HG03025 (cell line): ENCODE measurements at regions not wholly inside any gene's neighbourhood (a gene's known extent, or its start where the extent isn't known, plus 50 kb on each side); places are given as distances from the start of the nearest gene placed in this dataset.
"Not testable (repeated sequence)": the region's sequence is repeated elsewhere in the genome, so short reads cannot be mapped to it uniquely, and the experiment has no call there.

Source experiments
- ATAC-seq: cut with Tn5 transposase; IDR thresholded peaks from one replicate; pipeline ENCODE4 v1.9.1; 2021; ENCODE audit warnings: mild to moderate bottlenecking, moderate library complexity; ENCODE audit not compliant: unreplicated experiment, low FRiP score

- ATAC-seq: no peak
Measured at GRCh38 chr3:145183261-145183660, 977.7 kb downstream of the PLOD2 start.

- no peak for ATAC-seq
Measured at GRCh38 chr3:145188079-145188770, 972.8 kb downstream of the PLOD2 start.

DNA sequence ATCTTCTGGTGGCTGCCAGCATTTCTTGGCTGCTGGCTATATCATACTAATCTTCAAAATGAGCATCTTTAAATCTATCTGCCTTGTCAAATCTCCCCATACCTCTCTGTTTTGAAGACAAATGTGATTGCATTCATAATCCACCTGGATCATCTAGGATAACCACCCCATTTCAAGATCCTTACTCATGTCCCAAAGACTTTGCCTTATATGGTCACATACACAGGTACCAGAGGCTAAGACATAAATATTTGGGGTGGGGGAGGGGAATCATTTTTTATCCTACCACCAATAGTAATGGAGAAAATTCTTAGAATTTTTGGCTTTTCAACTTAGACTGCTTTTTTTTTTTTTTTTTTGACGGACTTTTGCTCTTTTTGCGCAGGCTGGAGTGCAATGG, 970.8 kb downstream of the PLOD2 start:
- ATAC-seq: no peak

GRCh38 chr3:145190761-145191160, 970.2 kb downstream of the PLOD2 start:
- ATAC-seq: no peak

- ATAC-seq: no peak
Measured at GRCh38 chr3:145191543-145191942, 969.4 kb downstream of the PLOD2 start.

DNA sequence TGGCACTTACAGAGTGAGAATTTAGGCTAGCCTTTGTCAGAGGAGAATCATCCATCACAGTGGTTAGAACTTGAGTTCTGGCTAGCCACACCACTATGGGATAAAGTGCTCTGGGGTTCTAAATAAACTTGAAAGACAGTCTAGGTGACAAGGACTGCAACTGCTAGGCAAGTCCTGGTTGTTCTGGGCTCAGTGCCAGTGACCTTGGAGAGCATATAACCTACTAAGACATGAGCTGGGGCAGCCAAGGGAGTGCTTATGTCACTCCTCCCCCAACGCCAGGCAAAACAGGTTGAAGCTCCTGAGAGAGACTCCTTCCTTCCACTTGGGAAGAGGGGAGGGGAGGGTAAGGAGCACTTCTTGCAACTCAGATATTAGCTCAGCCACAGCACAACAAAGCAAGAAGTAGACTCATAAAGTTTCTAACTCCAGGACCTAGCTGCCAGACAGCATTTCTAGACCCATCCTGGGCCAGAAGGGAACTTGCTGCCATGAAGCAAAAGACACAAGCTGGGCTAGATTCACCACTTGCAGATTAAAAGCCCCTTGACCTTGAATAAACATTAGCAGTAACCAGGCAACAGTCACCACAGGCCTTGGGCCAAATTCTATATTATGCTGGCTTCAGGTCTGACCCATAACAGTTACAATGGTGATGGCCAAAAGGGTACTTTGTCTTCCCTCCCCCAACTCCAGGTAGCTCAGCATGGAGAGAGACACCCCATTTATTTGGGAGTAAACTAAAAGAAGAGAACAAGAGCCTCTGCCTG, 963.7 kb downstream of the PLOD2 start:
- ATAC-seq: no peak

DNA sequence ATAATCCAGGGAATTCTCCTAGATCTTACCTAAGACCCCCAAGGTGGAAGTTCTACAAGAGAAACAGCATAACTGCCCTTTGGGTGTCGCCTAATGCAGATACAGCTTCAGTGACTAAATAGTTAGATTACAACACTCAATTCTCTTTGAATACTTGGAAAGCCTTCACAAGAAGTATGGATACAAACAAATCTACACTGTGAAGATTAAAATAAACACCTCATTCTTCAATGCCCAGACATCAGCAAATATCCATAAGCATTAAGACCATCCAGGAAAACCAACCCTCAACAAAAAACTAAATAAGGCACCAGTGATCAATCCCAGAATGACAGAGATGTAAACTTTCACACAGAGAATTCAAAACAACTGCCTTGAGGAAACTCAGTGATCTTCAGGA, 963.2 kb downstream of the PLOD2 start:
- no peak for ATAC-seq

GRCh38 chr3:145209561-145209960, 951.4 kb downstream of the PLOD2 start:
- no peak for ATAC-seq

- ATAC-seq: no peak
Measured at GRCh38 chr3:145219355-145220235, 941.4 kb downstream of the PLOD2 start.

DNA sequence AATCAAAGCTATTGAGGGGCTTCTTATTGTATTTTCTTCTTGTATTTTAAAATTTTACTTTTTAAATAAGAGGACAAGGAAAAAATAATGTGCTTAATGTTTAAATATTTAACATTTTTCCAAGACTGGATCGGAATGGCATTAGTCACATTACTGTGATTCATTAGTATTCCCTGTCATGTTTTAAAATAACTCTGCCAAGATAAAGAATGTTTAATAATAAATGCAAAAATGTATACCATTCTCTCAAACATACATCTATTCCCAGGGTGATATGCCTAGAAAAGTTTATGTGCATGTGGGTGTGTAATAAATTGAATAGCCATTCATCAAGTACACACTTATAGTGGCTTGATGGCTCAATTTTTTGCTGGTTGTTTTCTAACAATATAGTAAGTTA, 936.1 kb downstream of the PLOD2 start:
- ATAC-seq: no peak

DNA sequence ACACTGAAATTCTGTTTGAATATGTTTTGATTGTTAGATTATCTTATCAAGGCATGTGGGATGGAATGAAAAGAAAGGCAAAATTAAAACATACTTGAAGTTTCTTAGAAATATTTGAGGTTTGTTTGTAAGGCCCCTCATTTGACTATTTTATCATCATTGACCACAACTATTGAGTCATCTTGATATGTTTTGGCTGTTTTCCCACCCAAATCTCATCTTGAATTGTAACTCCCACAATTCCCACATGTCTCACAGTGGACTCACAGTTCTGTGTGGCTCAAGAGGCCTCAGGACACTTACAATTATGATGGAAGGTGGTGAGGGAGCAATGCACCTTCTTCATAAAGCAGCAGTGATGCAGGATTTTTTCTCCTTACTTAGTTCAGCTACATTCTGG, 917.1 kb downstream of the PLOD2 start:
- ATAC-seq: no peak

- no peak for ATAC-seq
Measured at GRCh38 chr3:145244327-145244726, 916.7 kb downstream of the PLOD2 start.

DNA sequence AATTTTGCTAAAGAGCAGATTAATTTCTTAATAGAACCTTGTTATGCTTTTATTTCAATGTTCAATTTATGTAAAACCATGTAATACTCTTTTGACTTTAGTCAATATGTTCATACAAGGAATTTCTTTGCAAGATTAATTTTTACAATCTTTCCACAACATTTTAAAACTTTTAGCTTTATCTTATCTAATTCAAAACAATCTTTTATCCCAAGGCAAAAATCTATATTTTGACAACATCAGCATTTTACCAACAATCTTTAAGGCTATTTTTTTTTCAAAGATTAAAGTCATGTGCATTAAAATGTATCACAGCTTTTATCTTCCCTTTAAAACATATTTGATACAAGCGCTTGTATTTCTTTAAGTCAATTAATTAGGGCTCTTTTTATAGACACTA, 914.7 kb downstream of the PLOD2 start:
- no peak for ATAC-seq

- no peak for ATAC-seq
Measured at GRCh38 chr3:145248928-145249327, 912.1 kb downstream of the PLOD2 start.

DNA sequence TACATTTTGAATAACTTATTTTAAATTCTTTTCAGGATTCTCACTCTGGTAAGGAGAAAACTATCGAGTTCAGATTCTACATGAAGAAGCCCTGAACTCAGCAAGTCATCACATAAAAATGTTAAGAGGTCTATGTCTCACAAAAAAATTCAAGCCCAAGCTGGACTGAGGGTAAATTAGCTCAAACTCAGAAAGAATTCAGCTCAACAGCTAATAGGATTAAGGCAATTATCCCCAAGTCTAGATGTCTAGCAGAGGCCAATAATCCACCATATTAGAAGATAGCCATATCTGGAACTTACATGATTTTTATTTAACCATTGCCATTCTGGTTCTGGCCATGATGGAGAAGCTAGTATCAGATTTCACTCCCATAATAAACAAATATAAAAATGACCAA, 909.7 kb downstream of the PLOD2 start:
- no peak for ATAC-seq

DNA sequence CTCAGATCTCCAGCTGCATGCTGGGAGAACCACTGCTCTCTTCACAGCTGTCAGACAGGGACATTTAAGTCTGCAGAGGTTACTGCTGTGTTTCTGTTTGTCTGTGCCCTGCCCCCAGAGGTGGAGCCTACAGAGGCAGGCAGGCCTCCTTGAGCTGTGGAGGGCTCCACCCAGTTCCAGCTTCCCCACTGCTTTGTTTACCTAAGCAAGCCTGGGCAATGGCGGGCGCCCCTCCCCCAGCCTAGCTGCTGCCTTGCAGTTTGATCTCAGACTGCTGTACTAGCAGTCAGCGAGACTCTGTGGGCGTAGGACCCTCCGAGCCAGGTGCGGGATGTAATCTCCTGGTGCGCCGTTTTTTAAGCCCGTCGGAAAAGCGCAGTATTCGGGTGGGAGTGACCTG, 903.0 kb downstream of the PLOD2 start:
- ATAC-seq: not testable (repeated sequence)

GRCh38 chr3:145259166-145259880, 901.7 kb downstream of the PLOD2 start:
- ATAC-seq: no peak

DNA sequence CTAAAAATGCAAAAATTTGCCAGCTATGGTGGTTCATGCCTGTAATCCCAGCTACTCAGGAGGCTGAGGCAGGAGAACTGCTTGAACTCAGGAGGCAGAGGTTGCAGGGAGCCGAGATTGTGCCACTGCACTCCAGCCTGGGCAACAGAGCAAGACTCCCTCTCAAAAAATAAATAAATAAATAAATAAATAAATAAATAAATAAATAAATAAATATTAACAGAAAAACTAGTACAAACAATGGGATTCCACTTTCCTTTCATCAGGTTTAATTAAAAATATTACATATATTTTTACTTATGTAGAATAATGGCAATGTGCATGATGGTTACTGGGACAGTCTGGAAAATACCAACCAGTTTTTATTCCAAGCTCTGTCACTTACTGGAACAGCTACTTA, 897.5 kb downstream of the PLOD2 start:
- ATAC-seq: not testable (repeated sequence)

GRCh38 chr3:145266368-145266767, 894.6 kb downstream of the PLOD2 start:
- ATAC-seq: no peak

DNA sequence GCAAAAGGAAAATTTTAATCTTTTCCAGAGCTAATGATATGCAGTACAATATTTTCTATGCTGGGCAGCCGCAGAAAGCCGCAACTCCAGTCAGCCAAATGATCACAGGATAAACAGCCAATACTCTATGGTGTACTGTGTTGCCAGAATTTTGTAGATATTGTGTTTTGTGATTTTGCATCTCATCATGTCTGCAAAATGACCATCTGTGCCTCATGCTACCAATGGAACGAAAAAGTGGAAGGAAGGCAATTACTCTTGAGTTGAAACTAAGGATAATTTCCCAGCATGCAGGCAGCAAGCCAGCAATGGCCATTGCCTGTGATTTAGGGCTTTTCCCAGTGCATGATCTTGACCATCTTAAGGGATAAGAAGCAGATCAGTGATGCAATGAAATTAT, 891.9 kb downstream of the PLOD2 start:
- ATAC-seq: no peak

GRCh38 chr3:145272684-145273083, 888.3 kb downstream of the PLOD2 start:
- no peak for ATAC-seq
